Liver (tissue), 8 donors: ENCODE measurements at regions not wholly inside any gene's neighbourhood (a gene's known extent, or its start where the extent isn't known, plus 50 kb on each side); places are given as distances from the start of the nearest gene placed in this dataset.

ENCODE experiments used
- DNase-seq: peaks from one replicate; pipeline ENCODE4 v3.0.0-alpha.2; 2017; ENCODE audit warnings: low spot score
- H3K27ac ChIP-seq, 2 donors: one replicate each; pipeline ENCODE4 v1.7.0; 2013; ENCODE audit warnings: inconsistent platforms in 2 of 2, low read length in 2 of 2, control low read depth in 1 of 2, low read depth in 1 of 2, mild to moderate bottlenecking in 1 of 2
- H3K27me3 ChIP-seq, 4 donors: one replicate each; pipeline versions ENCODE4 v1.6.1 to v1.7.0; 2013; ENCODE audit warnings: low read length in 3 of 4, inconsistent platforms in 1 of 4, mild to moderate bottlenecking in 1 of 4, moderate library complexity in 1 of 4; ENCODE audit not compliant: control insufficient read depth in 4 of 4, insufficient read depth in 4 of 4
- H3K36me3 ChIP-seq, 4 donors: one replicate each; pipeline versions ENCODE4 v1.6.1 to v1.7.0; 2013; ENCODE audit warnings: low read length in 3 of 4, mild to moderate bottlenecking in 3 of 4, low read depth in 1 of 4, moderate library complexity in 1 of 4; ENCODE audit not compliant: control insufficient read depth in 4 of 4, insufficient read depth in 3 of 4
- H3K4me1 ChIP-seq, 4 donors: one replicate each; pipeline versions ENCODE4 v1.6.1 to v1.7.0; 2013; ENCODE audit warnings: low read length in 3 of 4, mild to moderate bottlenecking in 3 of 4, moderate library complexity in 1 of 4; ENCODE audit not compliant: control insufficient read depth in 4 of 4, insufficient read depth in 4 of 4
- H3K4me3 ChIP-seq, 3 donors: one replicate each; pipeline versions ENCODE4 v1.6.1 to v1.7.0; 2013; ENCODE audit warnings: low read length in 3 of 3, control low read depth in 1 of 3, low read depth in 1 of 3, mild to moderate bottlenecking in 1 of 3
- H3K9ac ChIP-seq, 2 donors: one replicate each; pipeline ENCODE4 v1.7.0; 2013; ENCODE audit warnings: low read length in 2 of 2, mild to moderate bottlenecking in 2 of 2, moderate library complexity in 2 of 2, control low read depth in 1 of 2, low read depth in 1 of 2
- H3K9me3 ChIP-seq, 4 donors: one replicate each; pipeline versions ENCODE4 v1.6.1 to v1.7.0; 2013; ENCODE audit warnings: low read length in 3 of 4; ENCODE audit not compliant: control insufficient read depth in 4 of 4
- ATF3 ChIP-seq: IDR thresholded peaks from 2 replicates; pipeline ENCODE4 v1.6.1; 2016; ENCODE audit warnings: antibody characterized with exemption
- CTCF ChIP-seq: fragments of 150-350 bp; IDR thresholded peaks from 2 replicates; pipeline ENCODE4 v1.5.1; 2017; ENCODE audit warnings: improper control_type of control experiment, low read depth, low read length; ENCODE audit not compliant: missing input control
- EGR1 ChIP-seq, 2 donors: IDR thresholded peaks; 2 replicates each; pipeline ENCODE4 v1.6.1; 2016 to 2018; ENCODE audit warnings: antibody characterized with exemption in 2 of 2, low read depth in 2 of 2
- FOXA1 ChIP-seq: IDR thresholded peaks from 2 replicates; pipeline ENCODE4 v1.6.1; 2016; ENCODE audit warnings: antibody characterized with exemption
- FOXA2 ChIP-seq: IDR thresholded peaks from 2 replicates; pipeline ENCODE4 v1.6.1; 2016; ENCODE audit warnings: antibody characterized with exemption
- GABPA ChIP-seq, 2 donors: IDR thresholded peaks in 1 of 2; conservative IDR thresholded peaks in 1 of 2; 2 replicates each; pipeline ENCODE4 v1.6.1; 2016; ENCODE audit warnings: antibody characterized with exemption in 2 of 2, mild to moderate bottlenecking in 1 of 2, moderate library complexity in 1 of 2
- HNF4A ChIP-seq, 2 donors: conservative IDR thresholded peaks; 2 replicates each; pipeline ENCODE4 v1.6.1; 2016; ENCODE audit warnings: antibody characterized with exemption in 2 of 2, mild to moderate bottlenecking in 2 of 2
- HNF4G ChIP-seq: IDR thresholded peaks from 2 replicates; pipeline ENCODE4 v1.6.1; 2016; ENCODE audit warnings: antibody characterized with exemption
- JUND ChIP-seq, 2 donors: IDR thresholded peaks; 2 replicates each; pipeline ENCODE4 v1.6.1; 2016; ENCODE audit warnings: antibody characterized with exemption in 2 of 2
- MAX ChIP-seq: IDR thresholded peaks from 2 replicates; pipeline ENCODE4 v1.6.1; 2016; ENCODE audit warnings: antibody characterized with exemption
- NR2F2 ChIP-seq: IDR thresholded peaks from 2 replicates; pipeline ENCODE4 v1.6.1; 2016; ENCODE audit warnings: antibody characterized with exemption
- RAD21 ChIP-seq, 2 donors: IDR thresholded peaks; 2 replicates each; pipeline ENCODE4 v1.6.1; 2016; ENCODE audit warnings: antibody characterized with exemption in 2 of 2, mild to moderate bottlenecking in 2 of 2
- REST ChIP-seq: IDR thresholded peaks from 2 replicates; pipeline ENCODE4 v1.6.1; 2016; ENCODE audit warnings: antibody characterized with exemption, mild to moderate bottlenecking
- RXRA ChIP-seq, 2 donors: IDR thresholded peaks; 2 replicates each; pipeline ENCODE4 v1.6.1; 2017 to 2018; ENCODE audit warnings: antibody characterized with exemption in 2 of 2, mild to moderate bottlenecking in 1 of 2
- SP1 ChIP-seq: IDR thresholded peaks from 2 replicates; pipeline ENCODE4 v1.6.1; 2018; ENCODE audit warnings: antibody characterized with exemption, mild to moderate bottlenecking
- TAF1 ChIP-seq: conservative IDR thresholded peaks from 2 replicates; pipeline ENCODE4 v1.6.1; 2016; ENCODE audit warnings: antibody characterized with exemption, mild to moderate bottlenecking
- YY1 ChIP-seq: IDR thresholded peaks from 2 replicates; pipeline ENCODE4 v1.6.1; 2016; ENCODE audit warnings: antibody characterized with exemption, mild to moderate bottlenecking
- ZBTB33 ChIP-seq: IDR thresholded peaks from 2 replicates; pipeline ENCODE4 v1.6.1; 2016; ENCODE audit warnings: antibody characterized with exemption
- WGBS: extraction: QIAGEN DNeasy Blood & Tissue Kit; methylation state at CpG from one replicate; pipeline ENCODE4 v1.1.7; 2013; 5-methylcytosine and 5-hydroxymethylcytosine counted together
- donor health status: healthy.
- donor health status: healthy.
- donor health status: healthy.
- donor health status: healthy.
- donor health status: healthy.

GRCh38 chr7:1344981-1345701 is 112.5 kb downstream of the UNCX start:
- Histone ChIP-seq H3K9me3 (no peaks in the 10 kb centered on the region), H3K27me3 (no peaks in the 10 kb centered on the region), H3K9ac (no peak overlapping the region), H3K27ac (no peak overlapping the region), H3K4me3 (no peak overlapping the region), H3K4me1 (no peaks in the 10 kb centered on the region), H3K36me3 (no peaks in the 10 kb centered on the region)
- 84% methylated on average over 25 of the region's 25 CpGs for WGBS
- no peak for DNase-seq
- TF ChIP-seq ZBTB33: no peak
- TF ChIP-seq MAX: no peak
- TF ChIP-seq JUND (IDR thresholded peaks at IDR 0.05): no peak
- no peak for TF ChIP-seq FOXA1
- no peak for TF ChIP-seq HNF4G
- no peak for TF ChIP-seq ATF3
- no peak for TF ChIP-seq YY1
- no peak for TF ChIP-seq TAF1

- Histone ChIP-seq H3K27ac (no peak overlapping the region), H3K9me3 (no peaks in the 10 kb centered on the region), H3K4me3 (no peak overlapping the region), H3K4me1 (no peaks in the 10 kb centered on the region), H3K36me3 (no peaks in the 10 kb centered on the region), H3K9ac (no peak overlapping the region), H3K27me3 (no peaks in the 10 kb centered on the region)
- no peak for TF ChIP-seq JUND (IDR thresholded peaks at IDR 0.05)
- no peak for TF ChIP-seq FOXA1
- TF ChIP-seq ZBTB33: no peak
- no peak for TF ChIP-seq ATF3
- TF ChIP-seq HNF4G: no peak
- no peak for TF ChIP-seq GABPA (IDR thresholded peaks at IDR 0.05 in 1 of 2, conservative IDR thresholded peaks at IDR 0.05 in 1 of 2)
- TF ChIP-seq REST: no peak
- no peak for TF ChIP-seq TAF1
- no peak for TF ChIP-seq RXRA (IDR thresholded peaks at IDR 0.05)
- TF ChIP-seq HNF4A (conservative IDR thresholded peaks at IDR 0.05): no peak
- TF ChIP-seq EGR1 (IDR thresholded peaks at IDR 0.05; ENCODE audit: low read depth in 2 of 2): no peak
- no peak for TF ChIP-seq FOXA2
- TF ChIP-seq MAX: no peak
- no peak for TF ChIP-seq SP1
- no peak for TF ChIP-seq YY1
- no peak for TF ChIP-seq RAD21 (IDR thresholded peaks at IDR 0.05)
- no peak for TF ChIP-seq CTCF
- TF ChIP-seq NR2F2: no peak
- no peak for DNase-seq
- WGBS: 80% methylated on average over 33 of the region's 33 CpGs
These were observed 113.2 kb downstream of the MICALL2 start for GRCh38 chr7:1345796-1346755.
